HL-60 (cell line): ENCODE measurements at regions not wholly inside any gene's neighbourhood (a gene's known extent, or its start where the extent isn't known, plus 50 kb on each side); places are given as distances from the start of the nearest gene placed in this dataset.

Experiments used
- CTCF ChIP-seq: IDR thresholded peaks from one replicate; pipeline ENCODE4 v1.5.1; 2011; ENCODE audit warnings: low read length, control low read depth, inconsistent platforms; ENCODE audit not compliant: insufficient read depth
- GABPA ChIP-seq: IDR thresholded peaks from 2 replicates; pipeline ENCODE4 v1.6.1; 2012; ENCODE audit warnings: low read depth
- POLR2AphosphoS5 ChIP-seq: IDR thresholded peaks from 2 replicates; pipeline ENCODE4 v1.6.1; 2012; ENCODE audit warnings: low read depth

- TF ChIP-seq CTCF, result no peak
- TF ChIP-seq POLR2AphosphoS5, result no peak
- TF ChIP-seq GABPA, result no peak
Measured at GRCh38 chr4:159463235-159463634, 360.4 kb downstream of the RAPGEF2 start.
